ENCODE measurements at regions not wholly inside any gene's neighbourhood (a gene's known extent, or its start where the extent isn't known, plus 50 kb on each side); places are given as distances from the start of the nearest gene placed in this dataset.

DNA sequence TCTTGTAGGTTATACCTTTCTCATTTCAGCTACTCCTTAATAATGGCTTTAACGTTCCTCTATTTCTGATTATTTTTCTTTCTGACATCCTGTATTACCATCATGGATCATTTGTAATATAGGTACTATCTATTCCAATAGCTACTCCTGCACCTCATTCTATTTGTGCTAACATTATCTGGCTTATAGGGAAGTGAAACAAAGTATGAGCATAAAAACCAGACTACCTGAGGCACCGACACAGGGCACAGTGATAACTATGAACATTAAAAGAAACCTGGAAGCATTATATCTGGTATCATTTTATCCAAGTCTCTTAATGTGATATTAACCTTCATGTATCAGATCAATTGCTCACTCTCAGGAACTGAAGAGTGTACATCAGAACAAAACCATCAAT lies 407.3 kb downstream of the DMRT2 start:
- no peak for TF ChIP-seq CTCF (IDR thresholded peaks at IDR 0.05 in 4 of 5, conservative IDR thresholded peaks at IDR 0.05 in 1 of 5)
- no peak for TF ChIP-seq POLR2A (IDR thresholded peaks at IDR 0.05)
